HepG2 (cell line): ENCODE measurements at regions not wholly inside any gene's neighbourhood (a gene's known extent, or its start where the extent isn't known, plus 50 kb on each side); places are given as distances from the start of the nearest gene placed in this dataset.

ENCODE experiments used
- ATAC-seq: fragments of 200-7000 bp; cut with Tn5 transposase; 3 replicates; pipeline ENCODE4 v1.9.1; 2020; ENCODE audit warnings: mild to moderate bottlenecking, moderate library complexity
- BruUV-seq: library from RNA; stranded (reverse); fragments of 400-500 nt; replicated peaks from 2 replicates; lab custom pipeline; 2021; lab: Mats Ljungman, UMichigan
- CTCF ChIA-PET: fragments of 300-600 bp; formaldehyde crosslinking; extraction: SDS; loops from one replicate; lab custom pipeline; 2021; ENCODE audit warnings: low total read pairs, inconsistent platforms, low intra/inter-chr PET ratio; lab: Yijun Ruan, JAX
- POLR2A ChIA-PET: fragments of 350-600 bp; sonication (Branson Sonifier 250); formaldehyde crosslinking; loops from one replicate; lab custom pipeline; 2020; ENCODE audit warnings: antibody characterized with exemption, inconsistent platforms; lab: Yijun Ruan, JAX
- DNase-seq: peaks from one replicate; pipeline ENCODE4 v3.0.0-alpha.2; 2015; ENCODE audit warnings: low spot score
- FAIRE-seq: peaks from 3 replicates; lab custom pipeline; 2011; peaks lifted over from hg19 to GRCh38; lab: Jason Lieb, UNC
- H2AFZ ChIP-seq: one replicate; pipeline ENCODE4 v1.6.1; 2011; ENCODE audit warnings: low read length, inconsistent platforms
- H3K27ac ChIP-seq: fragments of 300-600 bp; 3 replicates; pipeline ENCODE4 v1.8.0; 2011; ENCODE audit warnings: mixed run types, mild to moderate bottlenecking, mixed read lengths, low read length, inconsistent platforms; ENCODE audit not compliant: insufficient read depth; ENCODE audit errors: extremely low read length
- H3K27me3 ChIP-seq, 2 experiments: fragments of 200-600 bp in 1 of 2; 2 replicates in 1 of 2; 3 replicates in 1 of 2; pipeline versions ENCODE4 v1.6.0 to v1.8.0; 2011; ENCODE audit warnings: low read length in 2 of 2, mild to moderate bottlenecking in 2 of 2, moderate library complexity in 2 of 2, inconsistent platforms in 1 of 2; ENCODE audit not compliant: insufficient read depth in 2 of 2, control insufficient read depth in 1 of 2
- H3K36me3 ChIP-seq, 2 experiments: fragments of 200-600 bp in 1 of 2; replicated peaks in 1 of 2; 2 replicates in 1 of 2; 3 replicates in 1 of 2; pipeline versions ENCODE4 v1.5.1 to v1.8.0; 2011; ENCODE audit warnings: low read length in 2 of 2, inconsistent platforms in 1 of 2; ENCODE audit not compliant: insufficient read depth in 2 of 2, control insufficient read depth in 1 of 2
- H3K4me1 ChIP-seq: 2 replicates; pipeline ENCODE4 v1.5.1; 2012; ENCODE audit warnings: low read length, inconsistent platforms; ENCODE audit not compliant: insufficient read depth
- H3K4me2 ChIP-seq: 2 replicates; pipeline ENCODE4 v1.6.0; 2011; ENCODE audit warnings: low read depth, low read length, inconsistent platforms
- H3K4me3 ChIP-seq, 3 experiments: fragments of 200-600 bp in 1 of 3; sonication (generic), shearing (Covaris generic) in 1 of 3; replicated peaks in 1 of 3; 2 replicates each; pipeline ENCODE4 v1.5.1; 2011 to 2016; ENCODE audit warnings: low read length in 3 of 3, inconsistent platforms in 2 of 3, low read depth in 2 of 3, mild to moderate bottlenecking in 2 of 3, control low read depth in 1 of 3, mixed read lengths in 1 of 3; ENCODE audit not compliant: insufficient read depth in 1 of 3
- H3K79me2 ChIP-seq: one replicate; pipeline ENCODE4 v1.6.1; 2011; ENCODE audit warnings: low read length, inconsistent platforms; ENCODE audit not compliant: insufficient read depth
- H3K9ac ChIP-seq: 2 replicates; pipeline ENCODE4 v1.6.0; 2011; ENCODE audit warnings: mild to moderate bottlenecking, low read depth, low read length, inconsistent platforms; ENCODE audit not compliant: insufficient read depth
- H3K9me3 ChIP-seq: 2 replicates; pipeline ENCODE4 v1.5.1; 2012; ENCODE audit warnings: mild to moderate bottlenecking, low read length
- H4K20me1 ChIP-seq: 2 replicates; pipeline ENCODE4 v1.6.0; 2011; ENCODE audit warnings: inconsistent platforms, mild to moderate bottlenecking, low read length, moderate library complexity; ENCODE audit not compliant: insufficient read depth
- AFF4 ChIP-seq: sonication (generic); formaldehyde crosslinking; IDR thresholded peaks from 2 replicates; pipeline ENCODE4 v1.4.0; 2020; ENCODE audit warnings: missing genetic modification reagents
- ARHGAP35 ChIP-seq: sonication (generic); formaldehyde crosslinking; IDR thresholded peaks from 2 replicates; pipeline ENCODE4 v1.9.0; 2022; ENCODE audit warnings: mild to moderate bottlenecking, inconsistent platforms, moderate library complexity, missing genetic modification reagents, borderline replicate concordance
- ATF7-NPFF ChIP-seq: sonication (generic); formaldehyde crosslinking; IDR thresholded peaks from 2 replicates; pipeline ENCODE4 v1.8.1; 2023; ENCODE audit warnings: mild to moderate bottlenecking, low read depth, missing genetic modification reagents, moderate library complexity
- CAMTA2 ChIP-seq: sonication (generic); formaldehyde crosslinking; IDR thresholded peaks from 2 replicates; pipeline ENCODE4 v1.4.0; 2020; ENCODE audit warnings: mild to moderate bottlenecking, missing genetic modification reagents, borderline replicate concordance
- HOMEZ ChIP-seq: IDR thresholded peaks from 2 replicates; pipeline ENCODE4 v1.6.1; 2016; ENCODE audit warnings: low read depth
- SMARCC2 ChIP-seq: fragments of 450-650 bp; IDR thresholded peaks from 2 replicates; pipeline ENCODE4 v1.6.1; 2017; ENCODE audit warnings: antibody characterized with exemption, mild to moderate bottlenecking
- TERF1 ChIP-seq: sonication (generic); formaldehyde crosslinking; IDR thresholded peaks from 2 replicates; pipeline ENCODE4 v1.8.0; 2022; ENCODE audit warnings: mild to moderate bottlenecking, missing genetic modification reagents, moderate library complexity
- ZNF3 ChIP-seq: IDR thresholded peaks from 2 replicates; pipeline ENCODE4 v1.7.0; 2017; ENCODE audit warnings: inconsistent platforms
- ZNF382 ChIP-seq: sonication (generic); formaldehyde crosslinking; IDR thresholded peaks from 2 replicates; pipeline ENCODE4 v1.5.0; 2020; ENCODE audit warnings: missing genetic modification reagents, mild to moderate bottlenecking, borderline replicate concordance
- ZNF441 ChIP-seq: sonication (generic); formaldehyde crosslinking; IDR thresholded peaks from 2 replicates; pipeline ENCODE4 v1.7.0; 2021; ENCODE audit warnings: missing genetic modification reagents, borderline replicate concordance
- ZNF550 ChIP-seq: sonication (generic); formaldehyde crosslinking; IDR thresholded peaks from 2 replicates; pipeline ENCODE4 v1.4.0; 2020; ENCODE audit warnings: mild to moderate bottlenecking, missing genetic modification reagents, borderline replicate concordance
- ZNF580 ChIP-seq: IDR thresholded peaks from 2 replicates; pipeline ENCODE4 v1.6.1; 2016; ENCODE audit warnings: low read depth, borderline replicate concordance
- ZNF781 ChIP-seq: sonication (generic); formaldehyde crosslinking; IDR thresholded peaks from 2 replicates; pipeline ENCODE4 v1.5.1; 2020; ENCODE audit warnings: borderline replicate concordance, mild to moderate bottlenecking, missing genetic modification reagents; ENCODE audit errors: not compliant biosample characterization
- WGBS: methylation state at CpG from one replicate; pipeline ENCODE4 v1.1.6; 2017; ENCODE audit warnings: low lambda C conversion rate; 5-methylcytosine and 5-hydroxymethylcytosine counted together
- in situ Hi-C: cut with HindIII; loops from 2 replicates; pipeline ENCODE4 v1.10.0; 2017; ENCODE audit warnings: low pct_unique_long_range_greater_than_20kb; ENCODE audit not compliant: extremely low pct_ligation_motif_present
- intact Hi-C: fragments of 100-400 bp; cut with micrococcal nuclease; formaldehyde crosslinking; loops from one replicate; pipeline ENCODE4 v1.10.0; 2022; ENCODE audit not compliant: unreplicated experiment

- Histone ChIP-seq H3K27me3 (no peaks in the 10 kb centered on the region; a peak in 1 of 5 replicates), H3K36me3 (no peaks in the 10 kb centered on the region), H3K4me1 (no peaks in the 10 kb centered on the region), H3K9ac (no peak overlapping the region), H4K20me1 (no peaks in the 10 kb centered on the region), H3K27ac (no peak overlapping the region), H2AFZ (no peak overlapping the region), H3K9me3 (no peaks in the 10 kb centered on the region), H3K4me2 (no peak overlapping the region), H3K79me2 (no peaks in the 10 kb centered on the region), H3K4me3 (no peak overlapping the region)
- POLR2A ChIA-PET = no interaction called here
- DNase-seq (no peak), FAIRE-seq (no peak), ATAC-seq (no peak)
- BruUV-seq = no TSS peak
- intact Hi-C loops = no loop called here
- WGBS = 1% methylated on average over 3 of the region's 3 CpGs
- in situ Hi-C loops = no loop called here
- no peak for TF ChIP-seq ZNF550 (CRISPR knock-in tag)
- TF ChIP-seq HOMEZ (CRISPR knock-in tag) = no peak
- TF ChIP-seq SMARCC2 = no peak
- no peak for TF ChIP-seq ZNF580 (CRISPR knock-in tag)
- TF ChIP-seq ZNF3 = no peak
- no peak for TF ChIP-seq ZNF781
- no peak for TF ChIP-seq ZNF382 (CRISPR knock-in tag)
- no peak for TF ChIP-seq ZNF441 (CRISPR knock-in tag)
- CTCF ChIA-PET = no interaction called here
Observed at GRCh38 chr11:26048271-26048670, 283.7 kb upstream of the ANO3 start.

GRCh38 chr11:26053966-26054365, 278.0 kb upstream of the ANO3 start:
- FAIRE-seq = no peak
- no TSS peak for BruUV-seq
- Histone ChIP-seq H3K4me1 (no peaks in the 10 kb centered on the region), H3K9me3 (no peaks in the 10 kb centered on the region), H3K4me3 (no peak overlapping the region), H3K36me3 (no peaks in the 10 kb centered on the region), H3K27ac (no peak overlapping the region), H3K9ac (no peak overlapping the region), H3K79me2 (no peaks in the 10 kb centered on the region), H4K20me1 (no peaks in the 10 kb centered on the region), H3K27me3 (no peaks in the 10 kb centered on the region), H2AFZ (no peak overlapping the region), H3K4me2 (no peak overlapping the region)
- in situ Hi-C loops = no loop called here
- WGBS = 2% methylated on average over 1 of the region's 1 CpG
- ATAC-seq = no peak
- ChIA-PET CTCF (no interaction called here), POLR2A (no interaction called here)
- no peak for DNase-seq
- no peak for TF ChIP-seq TERF1 (CRISPR knock-in tag)
- no peak for TF ChIP-seq ATF7-NPFF (CRISPR knock-in tag)
- TF ChIP-seq AFF4 (CRISPR knock-in tag) = no peak
- no peak for TF ChIP-seq ARHGAP35 (CRISPR knock-in tag)
- TF ChIP-seq CAMTA2 (CRISPR knock-in tag) = no peak
- intact Hi-C loops = no loop called here
